Lower leg skin (tissue), 3 donors: ENCODE measurements at regions not wholly inside any gene's neighbourhood (a gene's known extent, or its start where the extent isn't known, plus 50 kb on each side); places are given as distances from the start of the nearest gene placed in this dataset.

Experiments
- CTCF ChIP-seq, 3 donors: fragments of 450-650 bp; IDR thresholded peaks; one replicate each; pipeline ENCODE4 v1.5.1; 2016; ENCODE audit warnings: antibody characterized with exemption in 3 of 3, mild to moderate bottlenecking in 3 of 3, moderate library complexity in 2 of 3
- POLR2A ChIP-seq, 2 donors: fragments of 450-650 bp; IDR thresholded peaks; one replicate each; pipeline ENCODE4 v1.6.1; 2016 to 2017; ENCODE audit warnings: antibody characterized with exemption in 2 of 2, mild to moderate bottlenecking in 1 of 2, moderate library complexity in 1 of 2

- TF ChIP-seq CTCF (IDR thresholded peaks at IDR 0.05) (no peak), POLR2A (IDR thresholded peaks at IDR 0.05) (no peak)
Observed at GRCh38 chr5:106374956-106375355, 1295.8 kb downstream of the EFNA5 start.
